ENCODE measurements at regions not wholly inside any gene's neighbourhood (a gene's known extent, or its start where the extent isn't known, plus 50 kb on each side); places are given as distances from the start of the nearest gene placed in this dataset.

GRCh38 chr15:62437753-62438152, 272.7 kb upstream of the C2CD4B start:
- ChIA-PET POLR2A (no interaction called here), CTCF (no interaction called here)
- no peak for DNase-seq
- TF ChIP-seq CTCF (IDR thresholded peaks at IDR 0.05), result no peak
- Mint-ChIP-seq H3K4me3 (no peak overlapping the region), H3K4me1 (no peaks in the 10 kb centered on the region), H3K27ac (no peak overlapping the region), H3K27me3 (no peaks in the 10 kb centered on the region), H3K36me3 (ENCODE audit: low read depth) (no peaks in the 10 kb centered on the region), H3K9me3 (no peaks in the 10 kb centered on the region)
- intact Hi-C loops (cut with micrococcal nuclease), result no loop called here
- no peak for ATAC-seq (ENCODE audit: low read depth)

- no peak for DNase-seq
- no peak overlapping the region for H3K27ac Mint-ChIP-seq
- no peaks in the 10 kb centered on the region for H3K9me3 Mint-ChIP-seq
- no peak overlapping the region for H3K4me3 Mint-ChIP-seq
- no peak for TF ChIP-seq CTCF (IDR thresholded peaks at IDR 0.05)
- POLR2A ChIA-PET, result no interaction called here
- CTCF ChIA-PET, result no interaction called here
- H3K27me3 Mint-ChIP-seq, result no peaks in the 10 kb centered on the region
- no peaks in the 10 kb centered on the region for H3K4me1 Mint-ChIP-seq
- H3K36me3 Mint-ChIP-seq (ENCODE audit: low read depth), result no peaks in the 10 kb centered on the region
- ATAC-seq (ENCODE audit: low read depth), result no peak
- intact Hi-C loops (cut with micrococcal nuclease), result no loop called here
Measured at GRCh38 chr15:62439543-62440016, 274.5 kb upstream of the C2CD4B start.

GRCh38 chr15:62440362-62441105, 275.4 kb upstream of the C2CD4B start:
- ATAC-seq (ENCODE audit: low read depth), result no peak
- H3K27me3 Mint-ChIP-seq, result no peaks in the 10 kb centered on the region
- no peaks in the 10 kb centered on the region for H3K36me3 Mint-ChIP-seq (ENCODE audit: low read depth)
- intact Hi-C loops (cut with micrococcal nuclease), result no loop called here
- no peaks in the 10 kb centered on the region for H3K4me1 Mint-ChIP-seq
- no peak for TF ChIP-seq CTCF (IDR thresholded peaks at IDR 0.05)
- CTCF ChIA-PET, result no interaction called here
- POLR2A ChIA-PET, result no interaction called here
- H3K9me3 Mint-ChIP-seq, result no peaks in the 10 kb centered on the region
- no peak overlapping the region for H3K27ac Mint-ChIP-seq
- no peak overlapping the region for H3K4me3 Mint-ChIP-seq
- no peak for DNase-seq

- DNase-seq (no peak), ATAC-seq (ENCODE audit: low read depth) (no peak)
- Mint-ChIP-seq H3K27me3 (no peaks in the 10 kb centered on the region), H3K4me3 (no peak overlapping the region), H3K4me1 (no peaks in the 10 kb centered on the region), H3K9me3 (no peaks in the 10 kb centered on the region), H3K36me3 (ENCODE audit: low read depth) (no peaks in the 10 kb centered on the region), H3K27ac (no peak overlapping the region)
- POLR2A ChIA-PET, result no interaction called here
- CTCF ChIA-PET, result no interaction called here
- intact Hi-C loops (cut with micrococcal nuclease), result no loop called here
- no peak for TF ChIP-seq CTCF (IDR thresholded peaks at IDR 0.05)
Measured at GRCh38 chr15:62444104-62445022, 279.3 kb upstream of the C2CD4B start.

- POLR2A ChIA-PET, result no interaction called here
- H3K27me3 Mint-ChIP-seq, result no peaks in the 10 kb centered on the region
- H3K4me1 Mint-ChIP-seq, result no peaks in the 10 kb centered on the region
- DNase-seq, result no peak
- no peak for ATAC-seq (ENCODE audit: low read depth)
- CTCF ChIA-PET, result no interaction called here
- no peaks in the 10 kb centered on the region for H3K36me3 Mint-ChIP-seq (ENCODE audit: low read depth)
- H3K4me3 Mint-ChIP-seq, result no peak overlapping the region
- intact Hi-C loops (cut with micrococcal nuclease), result no loop called here
- H3K27ac Mint-ChIP-seq, result no peak overlapping the region
- no peak for TF ChIP-seq CTCF (IDR thresholded peaks at IDR 0.05)
- H3K9me3 Mint-ChIP-seq, result no peaks in the 10 kb centered on the region
Measured at GRCh38 chr15:62445244-62445643, 280.2 kb upstream of the C2CD4B start.
